HG03097 (cell line): ENCODE measurements at regions not wholly inside any gene's neighbourhood (a gene's known extent, or its start where the extent isn't known, plus 50 kb on each side); places are given as distances from the start of the nearest gene placed in this dataset.
"Not testable (repeated sequence)": the region's sequence is repeated elsewhere in the genome, so short reads cannot be mapped to it uniquely, and the experiment has no call there.

Experiments
- ATAC-seq: cut with Tn5 transposase; IDR thresholded peaks from one replicate; pipeline ENCODE4 v1.9.1; 2021; ENCODE audit not compliant: unreplicated experiment, low FRiP score

- no peak for ATAC-seq
Observed at GRCh38 chr18:39276764-39277163, 1711.2 kb upstream of the CELF4 start.

- no peak for ATAC-seq
Observed at GRCh38 chr18:39274535-39274934, 1708.9 kb upstream of the CELF4 start.

- ATAC-seq: no peak
Observed at GRCh38 chr18:39272230-39272629, 1706.6 kb upstream of the CELF4 start.

- ATAC-seq: no peak
Observed at GRCh38 chr18:39271654-39272053, 1706.1 kb upstream of the CELF4 start.

GRCh38 chr18:39260565-39260964 lies 1695.0 kb upstream of the CELF4 start:
- ATAC-seq: no peak

GRCh38 chr18:39259736-39260135 lies 1694.1 kb upstream of the CELF4 start:
- no peak for ATAC-seq

- no peak for ATAC-seq
Observed at GRCh38 chr18:39244242-39244641, 1678.6 kb upstream of the CELF4 start.

GRCh38 chr18:39241534-39241933 lies 1675.9 kb upstream of the CELF4 start:
- ATAC-seq: no peak

- no peak for ATAC-seq
Observed at GRCh38 chr18:39238981-39239660, 1673.5 kb upstream of the CELF4 start.

- no peak for ATAC-seq
Observed at GRCh38 chr18:39235118-39235719, 1669.6 kb upstream of the CELF4 start.

GRCh38 chr18:39232937-39233336 lies 1667.3 kb upstream of the CELF4 start:
- no peak for ATAC-seq

GRCh38 chr18:39232490-39232889 lies 1666.9 kb upstream of the CELF4 start:
- ATAC-seq: no peak

- no peak for ATAC-seq
Observed at GRCh38 chr18:39230086-39230803, 1664.6 kb upstream of the CELF4 start.

GRCh38 chr18:39227769-39228168 lies 1662.2 kb upstream of the CELF4 start:
- ATAC-seq: not testable (repeated sequence)

GRCh38 chr18:39225373-39225772 lies 1659.8 kb upstream of the CELF4 start:
- no peak for ATAC-seq

- no peak for ATAC-seq
Observed at GRCh38 chr18:39223283-39223682, 1657.7 kb upstream of the CELF4 start.

- ATAC-seq: no peak
Observed at GRCh38 chr18:39215920-39216319, 1650.3 kb upstream of the CELF4 start.

GRCh38 chr18:39211461-39211860 lies 1645.9 kb upstream of the CELF4 start:
- no peak for ATAC-seq

GRCh38 chr18:39209173-39209572 lies 1643.6 kb upstream of the CELF4 start:
- no peak for ATAC-seq

GRCh38 chr18:39208729-39209128 lies 1643.1 kb upstream of the CELF4 start:
- no peak for ATAC-seq

GRCh38 chr18:39208190-39208589 lies 1642.6 kb upstream of the CELF4 start:
- ATAC-seq: no peak
